ES-I3 (cell line): ENCODE measurements at regions not wholly inside any gene's neighbourhood (a gene's known extent, or its start where the extent isn't known, plus 50 kb on each side); places are given as distances from the start of the nearest gene placed in this dataset.

ENCODE experiments used
- H3K36me3 ChIP-seq: 2 replicates; pipeline ENCODE4 v1.6.1; 2013; ENCODE audit warnings: mild to moderate bottlenecking, low read length, control low read depth, moderate library complexity; ENCODE audit not compliant: insufficient read depth
- H3K4me1 ChIP-seq: 2 replicates; pipeline ENCODE4 v1.6.1; 2013; ENCODE audit warnings: mild to moderate bottlenecking, control low read depth, low read length; ENCODE audit not compliant: insufficient read depth
- H3K9ac ChIP-seq: 2 replicates; pipeline ENCODE4 v1.6.1; 2013; ENCODE audit warnings: low read depth, mild to moderate bottlenecking, low read length, moderate library complexity
- H3K9me3 ChIP-seq: 2 replicates; pipeline ENCODE4 v1.6.1; 2013; ENCODE audit warnings: mild to moderate bottlenecking, low read length, moderate library complexity; ENCODE audit not compliant: control insufficient read depth, insufficient read depth

- Histone ChIP-seq H3K36me3 (no peaks in the 10 kb centered on the region; the same call in 1 of the 2 replicates), H3K4me1 (peaks cover 18% of the 10 kb centered on the region), H3K9me3 (peaks cover 4% of the 10 kb centered on the region; the same call in 1 of the 2 replicates), H3K9ac (no peak overlapping the region)
These were observed 174.3 kb upstream of the ARL4C start for GRCh38 chr2:234671231-234671630.

- peaks cover 14% of the 10 kb centered on the region for H3K4me1 ChIP-seq
- no peaks in the 10 kb centered on the region; the same call in 1 of the 2 replicates for H3K36me3 ChIP-seq
- H3K9me3 ChIP-seq, result peaks cover 4% of the 10 kb centered on the region; the same call in 1 of the 2 replicates
- H3K9ac ChIP-seq, result no peak overlapping the region
These were observed 173.9 kb upstream of the ARL4C start for GRCh38 chr2:234670806-234671205.

DNA sequence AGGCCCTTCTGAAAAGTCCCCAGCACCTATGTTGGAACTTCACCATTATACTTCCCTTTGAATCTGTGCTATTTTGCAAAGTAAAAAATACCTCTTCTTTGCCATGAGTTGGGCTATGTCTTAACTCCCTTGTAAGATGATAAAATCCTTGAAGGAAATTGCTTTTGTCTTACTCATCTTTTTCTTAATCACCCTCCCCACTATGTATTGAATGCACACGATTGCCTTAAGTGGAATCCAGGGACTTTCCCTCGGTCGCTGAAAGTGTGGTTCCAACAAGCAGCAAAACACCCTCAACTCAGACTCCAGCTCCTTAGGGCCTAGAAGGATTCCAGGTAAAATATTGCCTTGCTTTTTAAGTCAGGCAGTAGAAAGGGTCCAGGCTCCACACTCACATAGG lies 173.2 kb upstream of the ARL4C start:
- H3K9me3 ChIP-seq, result peaks cover 4% of the 10 kb centered on the region; the same call in 1 of the 2 replicates
- peaks cover 6% of the 10 kb centered on the region; the same call in 1 of the 2 replicates for H3K4me1 ChIP-seq
- no peak overlapping the region for H3K9ac ChIP-seq
- H3K36me3 ChIP-seq, result no peaks in the 10 kb centered on the region; the same call in 1 of the 2 replicates

DNA sequence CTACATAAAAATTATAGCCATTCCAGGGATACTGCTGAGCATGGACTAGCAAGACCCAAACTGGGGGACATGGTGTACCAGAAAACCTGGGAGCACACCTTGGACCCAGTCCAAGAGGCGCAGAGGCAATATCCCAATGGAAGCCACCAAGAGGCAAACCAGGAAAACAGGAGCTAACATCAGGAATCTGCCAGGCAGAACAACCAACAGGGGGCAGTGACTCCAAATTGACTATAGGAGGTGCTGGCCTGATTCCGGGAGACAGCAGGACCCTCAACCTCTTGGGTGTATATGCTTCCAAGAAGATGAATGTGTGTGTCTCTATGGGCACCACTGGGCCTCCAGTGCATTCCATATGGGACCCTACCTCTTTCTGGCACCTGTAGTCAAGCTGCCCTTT lies 172.7 kb upstream of the ARL4C start:
- Histone ChIP-seq H3K4me1 (peaks cover 6% of the 10 kb centered on the region; the same call in 1 of the 2 replicates), H3K9me3 (peaks cover 5% of the 10 kb centered on the region; the same call in 1 of the 2 replicates), H3K9ac (no peak overlapping the region), H3K36me3 (no peaks in the 10 kb centered on the region; the same call in 1 of the 2 replicates)

DNA sequence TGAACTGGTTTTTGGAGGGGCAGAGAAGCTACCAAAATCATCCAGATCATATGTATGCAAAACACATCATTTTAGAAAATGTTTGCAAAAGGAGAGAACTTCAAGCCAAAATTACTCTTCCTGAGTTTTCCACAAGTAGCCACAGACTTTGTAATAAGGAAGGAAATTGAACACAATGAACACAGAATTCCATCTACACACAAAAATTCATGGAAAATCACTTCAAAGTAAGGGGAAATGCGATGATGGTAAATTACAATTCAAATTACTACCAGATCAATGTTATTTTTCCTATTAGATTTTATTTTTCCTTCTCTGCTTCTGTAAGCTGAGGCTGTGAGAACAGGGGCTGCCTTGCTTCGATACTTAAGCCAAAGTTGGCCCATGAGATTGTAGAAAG lies 172.1 kb upstream of the ARL4C start:
- Histone ChIP-seq H3K9me3 (peaks cover 10% of the 10 kb centered on the region), H3K9ac (no peak overlapping the region), H3K36me3 (no peaks in the 10 kb centered on the region; the same call in 1 of the 2 replicates), H3K4me1 (peaks cover 6% of the 10 kb centered on the region; the same call in 1 of the 2 replicates)

DNA sequence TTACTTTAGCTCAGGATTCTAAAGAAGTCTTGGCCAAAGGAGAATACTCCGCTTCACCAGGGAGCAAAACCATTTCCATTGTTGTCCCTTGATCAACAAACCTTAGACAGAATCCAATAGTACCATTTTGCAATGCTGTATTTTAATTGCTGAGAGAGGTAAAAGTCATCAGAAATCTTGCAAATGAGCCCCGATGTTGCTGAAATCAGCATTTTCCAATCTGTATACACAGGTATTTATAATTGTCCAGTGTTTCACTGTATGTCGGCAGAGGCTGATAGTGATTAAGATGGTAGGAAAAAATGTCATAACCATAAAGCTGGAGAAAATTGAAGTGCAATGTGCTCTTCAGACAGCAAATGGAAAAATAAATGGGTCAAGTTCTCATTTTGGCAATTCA lies 170.0 kb upstream of the ARL4C start:
- Histone ChIP-seq H3K9ac (no peak overlapping the region), H3K36me3 (no peaks in the 10 kb centered on the region), H3K4me1 (peaks cover 6% of the 10 kb centered on the region; the same call in 1 of the 2 replicates), H3K9me3 (peaks cover 10% of the 10 kb centered on the region)

GRCh38 chr2:234665304-234665703 lies 168.4 kb upstream of the ARL4C start:
- H3K36me3 ChIP-seq, result no peaks in the 10 kb centered on the region
- no peak overlapping the region for H3K9ac ChIP-seq
- no peaks in the 10 kb centered on the region for H3K4me1 ChIP-seq
- peaks cover 10% of the 10 kb centered on the region for H3K9me3 ChIP-seq

DNA sequence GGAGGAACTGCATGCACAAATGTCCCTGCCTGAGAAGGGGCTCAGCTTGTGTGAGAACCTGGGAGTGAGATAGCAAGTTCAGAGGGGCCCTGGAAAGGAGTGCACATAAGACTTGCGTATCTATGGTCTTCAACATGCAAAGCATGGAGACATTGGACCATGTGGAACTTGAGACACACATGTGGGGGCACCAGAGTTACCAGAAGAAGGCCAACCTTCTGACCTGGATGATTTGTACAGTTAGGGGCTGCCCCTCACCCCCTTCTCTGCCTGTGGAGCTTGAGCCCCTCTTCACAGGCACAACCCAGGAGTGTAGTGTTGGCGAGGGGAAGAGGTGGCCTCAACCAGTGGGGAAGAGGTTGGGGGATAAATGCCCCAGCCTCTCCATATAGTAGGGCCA lies 165.0 kb upstream of the ARL4C start:
- Histone ChIP-seq H3K9ac (no peak overlapping the region), H3K36me3 (no peaks in the 10 kb centered on the region), H3K4me1 (no peaks in the 10 kb centered on the region), H3K9me3 (peaks cover 12% of the 10 kb centered on the region)

GRCh38 chr2:234661175-234661574 lies 164.3 kb upstream of the ARL4C start:
- H3K9ac ChIP-seq, result no peak overlapping the region
- H3K4me1 ChIP-seq, result no peaks in the 10 kb centered on the region
- no peaks in the 10 kb centered on the region for H3K36me3 ChIP-seq
- peaks cover 9% of the 10 kb centered on the region for H3K9me3 ChIP-seq

GRCh38 chr2:234655706-234656105 lies 158.8 kb upstream of the ARL4C start:
- Histone ChIP-seq H3K36me3 (no peaks in the 10 kb centered on the region), H3K4me1 (no peaks in the 10 kb centered on the region), H3K9me3 (peaks cover 2% of the 10 kb centered on the region; the same call in 1 of the 2 replicates), H3K9ac (no peak overlapping the region)

DNA sequence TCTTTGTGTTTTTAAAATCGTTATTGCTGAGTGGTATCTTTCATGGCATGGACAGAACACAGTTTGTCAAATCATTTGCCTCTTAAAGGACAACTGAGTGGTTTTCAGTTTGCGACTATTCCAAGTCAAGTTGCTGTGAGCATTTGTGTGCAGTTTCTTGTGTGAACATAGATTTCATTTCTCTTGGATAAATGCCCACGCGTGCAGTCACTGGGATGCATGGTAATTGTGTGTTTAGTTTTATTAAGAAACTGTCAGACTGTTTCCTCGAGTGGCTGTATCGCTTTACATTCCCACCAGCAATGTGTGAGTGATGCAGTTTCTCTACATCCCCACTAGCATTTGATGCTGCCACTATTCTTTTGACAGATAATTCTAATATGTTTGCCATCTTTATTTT lies 154.0 kb upstream of the ARL4C start:
- H3K4me1 ChIP-seq, result no peaks in the 10 kb centered on the region
- H3K36me3 ChIP-seq, result no peaks in the 10 kb centered on the region
- H3K9me3 ChIP-seq, result no peaks in the 10 kb centered on the region; the same call in 1 of the 2 replicates
- no peak overlapping the region for H3K9ac ChIP-seq

GRCh38 chr2:234649951-234650350 lies 153.1 kb upstream of the ARL4C start:
- Histone ChIP-seq H3K36me3 (no peaks in the 10 kb centered on the region), H3K9me3 (no peaks in the 10 kb centered on the region; the same call in none of the 2 replicates)

GRCh38 chr2:234643407-234643806 lies 146.5 kb upstream of the ARL4C start:
- no peak overlapping the region for H3K9ac ChIP-seq
- no peaks in the 10 kb centered on the region; the same call in 1 of the 2 replicates for H3K36me3 ChIP-seq
- H3K4me1 ChIP-seq, result no peaks in the 10 kb centered on the region
- peaks cover 11% of the 10 kb centered on the region; the same call in 1 of the 2 replicates for H3K9me3 ChIP-seq

More at GRCh38 chr2:234649951-234650350, 153.1 kb upstream of the ARL4C start:
- Histone ChIP-seq H3K9ac (no peak overlapping the region), H3K4me1 (no peaks in the 10 kb centered on the region)

- peaks cover 17% of the 10 kb centered on the region; the same call in 1 of the 2 replicates for H3K9me3 ChIP-seq
- H3K36me3 ChIP-seq, result no peaks in the 10 kb centered on the region; the same call in 1 of the 2 replicates
- no peaks in the 10 kb centered on the region for H3K4me1 ChIP-seq
- no peak overlapping the region for H3K9ac ChIP-seq
These were observed 144.2 kb upstream of the ARL4C start for GRCh38 chr2:234641086-234641485.

DNA sequence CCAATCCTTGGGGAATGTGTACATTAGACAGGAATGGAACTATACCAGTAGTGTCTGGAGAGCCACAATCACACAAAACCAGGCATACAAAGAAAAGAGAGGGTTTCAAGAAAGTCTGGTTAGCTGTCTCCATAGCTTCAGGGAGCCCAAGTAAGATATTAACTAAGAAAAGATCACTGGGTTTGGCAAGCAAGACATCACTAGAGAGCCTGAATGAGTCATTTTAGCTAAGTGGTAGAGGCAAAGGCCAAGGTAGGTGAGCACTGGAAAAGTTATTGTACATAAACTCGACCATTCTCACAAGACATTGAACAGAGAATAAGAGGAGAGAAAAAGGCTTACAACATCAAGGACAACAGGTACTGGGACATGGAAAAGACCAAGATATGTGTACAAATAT lies 143.8 kb upstream of the ARL4C start:
- peaks cover 18% of the 10 kb centered on the region; the same call in 1 of the 2 replicates for H3K9me3 ChIP-seq
- H3K4me1 ChIP-seq, result no peaks in the 10 kb centered on the region
- no peaks in the 10 kb centered on the region; the same call in 1 of the 2 replicates for H3K36me3 ChIP-seq
- no peak overlapping the region for H3K9ac ChIP-seq
